GM12891 (cell line): ENCODE measurements at regions not wholly inside any gene's neighbourhood (a gene's known extent, or its start where the extent isn't known, plus 50 kb on each side); places are given as distances from the start of the nearest gene placed in this dataset.

Experiments used
- POLR2AphosphoS5 ChIP-seq: IDR thresholded peaks from 2 replicates; pipeline ENCODE4 v1.6.1; 2011; ENCODE audit warnings: low read depth, low read length, control low read depth
- TAF1 ChIP-seq: IDR thresholded peaks from 2 replicates; pipeline ENCODE4 v1.6.1; 2011; ENCODE audit warnings: low read depth, low read length, control low read depth

- no peak for TF ChIP-seq POLR2AphosphoS5
- TF ChIP-seq TAF1: no peak
Measured at GRCh38 chr4:34824515-34824914, 1419.8 kb downstream of the ARAP2 start.
